ENCODE measurements at regions not wholly inside any gene's neighbourhood (a gene's known extent, or its start where the extent isn't known, plus 50 kb on each side); places are given as distances from the start of the nearest gene placed in this dataset.
"Not testable (repeated sequence)": the region's sequence is repeated elsewhere in the genome, so short reads cannot be mapped to it uniquely, and the experiment has no call there.

- DNase-seq (ENCODE audit: low read depth, low spot score); CTCF ChIA-PET: not testable (repeated sequence)
These were observed 948.6 kb upstream of the TPTE start for GRCh38 chr21:9572782-9573181.

DNA sequence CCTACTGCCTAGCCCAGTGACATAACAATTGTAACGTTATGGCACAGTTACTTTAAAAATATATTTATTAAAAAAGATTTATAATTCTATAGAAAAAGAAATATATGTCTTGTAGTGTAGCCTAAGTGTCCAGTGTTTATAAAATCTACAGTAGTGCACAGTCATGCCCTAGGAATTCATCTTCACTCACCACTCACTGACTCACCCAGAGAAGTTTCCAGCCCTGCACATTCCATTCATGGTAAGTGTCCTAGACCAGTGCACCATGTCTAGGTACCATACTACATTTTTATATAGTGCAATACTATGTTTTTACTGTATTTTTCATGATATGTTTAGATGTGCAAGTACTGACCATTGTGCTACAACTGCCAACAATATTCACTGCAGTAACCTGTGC lies 947.9 kb upstream of the TPTE start:
- POLR2A ChIA-PET; H3K27ac ChIP-seq (ENCODE audit: low read depth, low read length); H3K27me3 ChIP-seq (ENCODE audit: control insufficient read depth, insufficient read depth, low read length); H3K4me3 ChIP-seq (ENCODE audit: low read depth, low read length); CTCF ChIA-PET; DNase-seq (ENCODE audit: low read depth, low spot score): not testable (repeated sequence)
- H3K9me3 ChIP-seq (ENCODE audit: control insufficient read depth, insufficient read depth, low read length): peaks cover 14% of the 10 kb centered on the region

More at GRCh38 chr21:9572782-9573181, 948.6 kb upstream of the TPTE start:
- POLR2A ChIA-PET; H3K27ac ChIP-seq (ENCODE audit: low read depth, low read length); H3K27me3 ChIP-seq (ENCODE audit: control insufficient read depth, insufficient read depth, low read length); H3K4me3 ChIP-seq (ENCODE audit: low read depth, low read length): not testable (repeated sequence)
- peaks cover 11% of the 10 kb centered on the region for H3K9me3 ChIP-seq (ENCODE audit: control insufficient read depth, insufficient read depth, low read length)

- H3K27me3 ChIP-seq (ENCODE audit: control insufficient read depth, insufficient read depth, low read length); H3K4me3 ChIP-seq (ENCODE audit: low read depth, low read length); CTCF ChIA-PET; H3K27ac ChIP-seq (ENCODE audit: low read depth, low read length); POLR2A ChIA-PET; DNase-seq (ENCODE audit: low read depth, low spot score): not testable (repeated sequence)
- H3K9me3 ChIP-seq (ENCODE audit: control insufficient read depth, insufficient read depth, low read length): peaks cover 14% of the 10 kb centered on the region
These were observed 942.1 kb upstream of the TPTE start for GRCh38 chr21:9579275-9579674.

DNA sequence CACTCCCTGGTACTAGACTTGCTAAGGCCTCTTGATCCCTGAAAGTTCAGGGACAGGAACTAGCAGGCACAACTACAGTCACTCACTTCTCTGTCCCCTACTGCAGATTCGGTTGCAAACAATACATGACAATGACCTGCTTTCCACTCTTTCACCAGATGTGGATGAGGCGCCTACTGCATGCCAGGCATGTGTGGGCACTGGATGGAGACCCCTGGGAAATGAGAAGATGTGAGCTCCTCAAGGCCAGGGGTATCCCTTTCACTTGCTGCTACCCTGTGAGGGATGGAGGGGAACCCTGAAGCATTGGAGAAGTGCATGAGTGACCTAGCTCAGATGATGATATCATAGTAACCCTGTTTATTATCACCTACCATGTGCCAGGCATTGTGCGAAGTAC lies 933.4 kb upstream of the TPTE start:
- H3K4me3 ChIP-seq (ENCODE audit: low read depth, low read length); H3K27me3 ChIP-seq (ENCODE audit: control insufficient read depth, insufficient read depth, low read length); CTCF ChIA-PET; H3K9me3 ChIP-seq (ENCODE audit: control insufficient read depth, insufficient read depth, low read length); H3K27ac ChIP-seq (ENCODE audit: low read depth, low read length); POLR2A ChIA-PET; DNase-seq (ENCODE audit: low read depth, low spot score): not testable (repeated sequence)

DNA sequence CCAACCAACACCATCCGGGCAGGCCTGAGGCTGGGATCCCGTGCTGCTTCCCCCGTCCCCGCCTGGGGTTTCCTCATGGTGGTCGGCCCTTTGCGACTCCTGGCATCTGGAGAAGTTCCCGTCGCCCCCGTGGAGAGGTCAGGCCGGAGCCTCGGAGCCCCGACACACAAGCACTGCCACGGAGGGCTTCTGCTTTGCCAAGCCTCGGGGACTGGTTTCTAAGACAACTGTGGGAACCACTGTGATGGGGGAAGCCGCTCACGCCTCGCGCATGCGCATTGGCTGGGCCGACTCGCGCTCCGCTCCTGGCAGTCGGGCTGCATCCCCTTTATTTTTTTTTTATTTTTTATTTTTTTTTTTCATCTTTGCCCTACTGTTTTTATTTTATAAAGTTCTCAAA lies 928.8 kb upstream of the TPTE start:
- H3K27me3 ChIP-seq (ENCODE audit: control insufficient read depth, insufficient read depth, low read length); DNase-seq (ENCODE audit: low read depth, low spot score); POLR2A ChIA-PET; H3K27ac ChIP-seq (ENCODE audit: low read depth, low read length); CTCF ChIA-PET; H3K4me3 ChIP-seq (ENCODE audit: low read depth, low read length); H3K9me3 ChIP-seq (ENCODE audit: control insufficient read depth, insufficient read depth, low read length): not testable (repeated sequence)

DNA sequence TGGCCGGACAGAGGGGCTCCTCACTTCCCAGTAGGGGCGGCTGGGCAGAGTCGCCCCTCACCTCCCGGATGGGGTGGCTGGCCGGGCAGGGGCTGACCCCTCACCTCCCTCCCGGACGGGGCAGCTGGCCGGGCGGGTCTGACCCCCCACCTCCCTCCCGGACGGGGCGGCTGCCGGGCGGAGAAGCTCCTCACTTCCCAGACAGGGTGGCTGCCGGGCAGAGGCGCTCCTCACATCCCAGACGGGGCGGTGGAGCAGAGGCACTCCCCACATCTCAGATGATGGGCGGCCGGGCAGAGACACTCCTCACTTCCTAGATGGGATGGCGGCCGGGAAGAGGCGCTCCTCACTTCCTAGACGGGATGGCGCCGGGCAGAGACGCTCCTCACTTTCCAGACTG lies 927.7 kb upstream of the TPTE start:
- POLR2A ChIA-PET; H3K9me3 ChIP-seq (ENCODE audit: control insufficient read depth, insufficient read depth, low read length); H3K4me3 ChIP-seq (ENCODE audit: low read depth, low read length); H3K27me3 ChIP-seq (ENCODE audit: control insufficient read depth, insufficient read depth, low read length); DNase-seq (ENCODE audit: low read depth, low spot score); CTCF ChIA-PET; H3K27ac ChIP-seq (ENCODE audit: low read depth, low read length): not testable (repeated sequence)

DNA sequence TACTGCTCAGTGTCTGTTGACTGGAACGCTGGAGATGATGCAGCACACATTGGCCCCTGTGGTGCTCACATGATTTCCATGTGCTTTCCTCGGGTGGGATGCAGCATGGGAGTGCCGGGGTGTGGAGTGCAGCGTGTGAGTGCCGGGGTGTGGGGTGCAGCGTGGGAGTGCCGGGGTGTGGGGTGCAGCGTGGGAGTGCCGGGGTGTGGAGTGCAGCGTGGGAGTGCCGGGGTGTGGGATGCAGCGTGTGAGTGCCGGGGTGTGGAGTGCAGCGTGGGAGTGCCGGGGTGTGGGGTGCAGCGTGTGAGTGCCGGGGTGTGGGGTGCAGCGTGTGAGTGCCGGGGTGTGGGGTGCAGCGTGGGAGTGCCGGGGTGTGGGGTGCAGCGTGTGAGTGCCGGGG lies 907.4 kb upstream of the TPTE start:
- POLR2A ChIA-PET; DNase-seq (ENCODE audit: low read depth, low spot score); H3K27me3 ChIP-seq (ENCODE audit: control insufficient read depth, insufficient read depth, low read length); H3K27ac ChIP-seq (ENCODE audit: low read depth, low read length); H3K9me3 ChIP-seq (ENCODE audit: control insufficient read depth, insufficient read depth, low read length); CTCF ChIA-PET; H3K4me3 ChIP-seq (ENCODE audit: low read depth, low read length): not testable (repeated sequence)

DNA sequence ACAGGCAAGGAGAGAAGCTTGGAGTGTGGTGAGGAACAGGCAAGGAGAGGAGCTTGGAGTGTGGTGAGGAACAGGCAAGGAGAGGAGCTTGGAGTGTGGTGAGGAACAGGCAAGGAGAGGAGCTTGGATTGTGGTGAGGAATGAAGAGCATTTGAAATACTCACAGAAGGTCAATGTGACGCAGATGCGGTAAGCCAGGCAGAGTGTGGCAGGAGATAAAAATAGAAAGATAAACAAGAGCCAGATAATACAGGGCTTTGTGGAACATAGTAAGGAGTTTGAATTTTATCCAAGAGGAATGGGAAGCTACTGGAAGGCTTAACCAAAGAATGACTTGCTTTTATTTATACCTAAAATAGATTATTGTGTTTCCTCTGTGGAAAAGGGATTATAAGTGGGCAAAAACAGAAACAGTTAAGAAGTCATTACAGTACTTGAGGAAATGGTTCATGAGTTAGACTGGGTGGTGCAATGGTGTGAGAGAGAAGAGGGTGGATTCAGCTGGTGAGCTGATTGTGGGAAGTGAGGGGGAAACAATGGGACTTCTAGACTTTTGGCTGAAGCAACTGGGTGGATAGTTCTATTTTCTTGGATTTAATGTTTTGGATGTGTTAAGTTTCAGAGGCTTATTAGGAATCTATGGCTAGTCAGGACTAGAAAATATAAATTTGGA lies 900.1 kb upstream of the TPTE start:
- CTCF ChIA-PET; H3K4me3 ChIP-seq (ENCODE audit: low read depth, low read length); POLR2A ChIA-PET; H3K27ac ChIP-seq (ENCODE audit: low read depth, low read length); H3K27me3 ChIP-seq (ENCODE audit: control insufficient read depth, insufficient read depth, low read length); H3K9me3 ChIP-seq (ENCODE audit: control insufficient read depth, insufficient read depth, low read length); DNase-seq (ENCODE audit: low read depth, low spot score): not testable (repeated sequence)

DNA sequence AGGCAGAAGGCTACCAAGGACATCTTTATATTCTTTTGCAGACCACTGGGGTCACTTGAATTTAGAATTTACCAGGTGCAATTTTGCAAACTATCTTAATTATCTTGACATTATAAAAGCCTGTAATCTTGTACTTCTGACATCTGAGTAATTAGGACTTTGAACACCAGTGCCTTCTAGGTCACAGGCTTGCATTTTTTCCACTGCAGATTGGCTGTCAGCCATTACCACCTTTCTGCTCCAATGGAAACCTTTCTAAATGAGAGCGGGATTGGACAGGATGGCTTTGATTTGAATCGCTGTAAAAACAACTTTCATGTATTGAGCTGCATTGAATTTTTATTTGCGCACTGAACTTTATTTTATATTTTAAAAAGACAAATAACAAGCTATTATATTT lies 893.3 kb upstream of the TPTE start:
- POLR2A ChIA-PET; H3K27ac ChIP-seq (ENCODE audit: low read depth, low read length); CTCF ChIA-PET; H3K27me3 ChIP-seq (ENCODE audit: control insufficient read depth, insufficient read depth, low read length); H3K4me3 ChIP-seq (ENCODE audit: low read depth, low read length); H3K9me3 ChIP-seq (ENCODE audit: control insufficient read depth, insufficient read depth, low read length); DNase-seq (ENCODE audit: low read depth, low spot score): not testable (repeated sequence)

GRCh38 chr21:9647409-9647808 lies 874.0 kb upstream of the TPTE start:
- CTCF ChIA-PET; H3K4me3 ChIP-seq (ENCODE audit: low read depth, low read length); H3K9me3 ChIP-seq (ENCODE audit: control insufficient read depth, insufficient read depth, low read length); H3K27me3 ChIP-seq (ENCODE audit: control insufficient read depth, insufficient read depth, low read length); H3K27ac ChIP-seq (ENCODE audit: low read depth, low read length); POLR2A ChIA-PET; DNase-seq (ENCODE audit: low read depth, low spot score): not testable (repeated sequence)

DNA sequence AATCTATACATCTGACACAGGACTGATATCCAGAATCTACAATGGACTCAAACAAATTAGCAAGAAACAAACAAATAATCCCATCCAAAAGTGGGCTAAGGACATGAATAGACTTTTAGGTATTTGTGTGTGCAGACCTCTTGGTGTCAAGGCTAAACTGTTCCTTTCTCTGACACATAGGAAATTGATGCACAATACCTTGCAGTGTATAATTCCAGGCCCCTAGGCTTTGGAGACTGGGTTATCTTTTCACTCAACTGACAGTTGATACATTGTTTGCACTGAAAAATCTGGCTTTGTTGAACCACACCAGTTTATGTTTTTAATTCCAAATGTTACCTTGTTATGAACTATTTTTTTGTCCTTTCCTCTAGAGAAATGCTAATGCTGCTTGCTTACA lies 873.1 kb upstream of the TPTE start:
- H3K9me3 ChIP-seq (ENCODE audit: control insufficient read depth, insufficient read depth, low read length); POLR2A ChIA-PET; H3K4me3 ChIP-seq (ENCODE audit: low read depth, low read length); H3K27ac ChIP-seq (ENCODE audit: low read depth, low read length); DNase-seq (ENCODE audit: low read depth, low spot score); CTCF ChIA-PET; H3K27me3 ChIP-seq (ENCODE audit: control insufficient read depth, insufficient read depth, low read length): not testable (repeated sequence)

DNA sequence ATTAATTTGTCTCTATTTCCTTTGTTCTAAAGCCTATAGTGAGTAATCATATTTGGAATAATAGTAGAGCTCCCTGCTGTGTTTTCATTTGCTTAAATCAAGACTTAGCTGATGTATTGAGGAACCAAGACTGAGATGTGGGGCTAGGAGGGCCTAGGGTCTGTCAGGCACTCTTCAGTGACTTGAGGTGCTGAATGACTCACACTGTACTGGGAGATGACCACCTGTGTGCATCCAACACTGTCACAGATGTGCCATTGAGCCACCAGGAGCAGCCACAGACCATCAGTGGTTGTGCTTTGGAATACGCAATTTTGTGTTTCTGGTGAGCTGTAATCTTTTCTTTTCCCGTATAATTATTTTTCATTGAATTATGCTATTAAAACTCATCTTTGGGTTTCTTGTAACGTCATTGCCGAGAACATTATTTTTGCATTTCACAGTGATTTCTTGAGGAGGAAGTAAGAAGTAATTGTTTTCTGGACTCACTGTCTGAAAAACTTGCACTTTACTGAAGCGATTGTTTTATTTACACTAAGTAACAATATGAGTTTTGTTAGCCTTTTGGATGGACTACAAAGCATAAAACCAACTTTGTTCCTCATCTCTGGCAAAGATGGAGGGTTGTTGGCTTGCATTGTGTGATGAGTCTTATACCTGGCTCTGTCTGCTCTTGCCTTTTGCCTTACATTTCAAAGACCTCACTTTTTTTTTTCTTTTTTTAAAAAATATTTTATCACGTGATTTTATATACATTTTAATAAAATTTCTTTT lies 872.2 kb upstream of the TPTE start:
- H3K4me3 ChIP-seq (ENCODE audit: low read depth, low read length); CTCF ChIA-PET; DNase-seq (ENCODE audit: low read depth, low spot score); H3K27ac ChIP-seq (ENCODE audit: low read depth, low read length); H3K9me3 ChIP-seq (ENCODE audit: control insufficient read depth, insufficient read depth, low read length); H3K27me3 ChIP-seq (ENCODE audit: control insufficient read depth, insufficient read depth, low read length); POLR2A ChIA-PET: not testable (repeated sequence)

All from AG04450 (cell line).